Gastrocnemius medialis (tissue), 4 donors: ENCODE measurements at regions not wholly inside any gene's neighbourhood (a gene's known extent, or its start where the extent isn't known, plus 50 kb on each side); places are given as distances from the start of the nearest gene placed in this dataset.

ENCODE experiments used
- ATAC-seq, 2 donors: fragments of 150-250 bp; one replicate each; pipeline ENCODE4 v1.9.1; 2016
- DNase-seq, 2 donors: peaks; one replicate each; pipeline ENCODE4 v3.0.0-alpha.2; 2019
- H3K27ac ChIP-seq, 4 donors: fragments of 200-600 bp; sonication (generic); 1 replicate in 1 of 4; 2 replicates in 3 of 4; pipeline ENCODE4 v1.5.1; 2016 to 2018; ENCODE audit warnings: mild to moderate bottlenecking in 2 of 4, moderate library complexity in 1 of 4
- H3K27me3 ChIP-seq, 3 donors: fragments of 200-600 bp; sonication (generic) in 2 of 3; 1 replicate in 1 of 3; 2 replicates in 2 of 3; pipeline versions ENCODE4 v1.5.1 to v1.6.0; 2016 to 2019; ENCODE audit warnings: mild to moderate bottlenecking in 1 of 3, moderate library complexity in 1 of 3
- H3K36me3 ChIP-seq, 2 donors: fragments of 200-600 bp; sonication (generic) in 1 of 2; one replicate each; pipeline ENCODE4 v1.5.1; 2017 to 2018
- H3K4me1 ChIP-seq, 2 donors: fragments of 200-600 bp; sonication (generic) in 1 of 2; one replicate each; pipeline ENCODE4 v1.5.1; 2016 to 2017; ENCODE audit warnings: mild to moderate bottlenecking in 2 of 2
- H3K4me3 ChIP-seq, 4 donors: fragments of 200-600 bp; sonication (generic) in 3 of 4; 1 replicate in 1 of 4; 2 replicates in 3 of 4; pipeline ENCODE4 v1.5.1; 2016 to 2019; ENCODE audit warnings: mild to moderate bottlenecking in 2 of 4
- H3K9me3 ChIP-seq, 3 donors: fragments of 200-600 bp; sonication (generic) in 2 of 3; 1 replicate in 1 of 3; 2 replicates in 2 of 3; pipeline ENCODE4 v1.5.1; 2016 to 2019
- CTCF ChIP-seq, 5 experiments: fragments of 450-650 bp in 3 of 5; fragments of 200-600 bp in 2 of 5; sonication (generic) in 2 of 5; IDR thresholded peaks in 4 of 5; conservative IDR thresholded peaks in 1 of 5; 1 replicate in 4 of 5; 2 replicates in 1 of 5; pipeline ENCODE4 v1.5.1; 2016 to 2019; ENCODE audit warnings: antibody characterized with exemption in 5 of 5, mild to moderate bottlenecking in 3 of 5, moderate library complexity in 3 of 5
- POLR2A ChIP-seq, 2 donors: fragments of 450-650 bp; IDR thresholded peaks; one replicate each; pipeline ENCODE4 v1.6.1; 2017; ENCODE audit warnings: antibody characterized with exemption in 2 of 2, mild to moderate bottlenecking in 2 of 2, moderate library complexity in 2 of 2
- in situ Hi-C, 4 donors: fragments of 200-750 bp; cut with MboI; loops; one replicate each; pipeline versions ENCODE4 v1.15.0 to v1.8.0; 2017; ENCODE audit warnings: low sequenced_read_pairs in 4 of 4
- intact Hi-C: fragments of 100-400 bp; cut with DNase I; formaldehyde crosslinking; loops from one replicate; pipeline ENCODE4 v1.15.1; 2023; ENCODE audit warnings: low total_unique reads

DNA sequence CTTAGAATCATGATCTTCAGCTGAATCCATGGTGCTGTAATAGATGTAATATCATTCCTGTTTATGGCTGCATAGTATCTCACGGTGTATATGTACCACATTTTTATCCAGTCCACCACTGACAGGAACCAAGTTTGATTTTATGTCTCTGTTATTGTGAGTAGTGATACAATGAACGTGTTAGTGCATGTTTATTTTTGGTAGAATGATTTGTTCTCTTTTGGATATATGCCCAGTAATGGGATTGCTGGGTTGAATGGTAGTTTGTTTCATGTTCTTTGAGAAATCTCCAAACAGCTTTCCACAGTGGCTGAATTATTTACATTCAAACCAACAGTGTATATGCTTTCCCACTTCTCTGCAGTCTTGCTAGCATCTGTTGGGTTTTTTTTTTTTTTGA lies 175.1 kb upstream of the CDH10 start:
- ATAC-seq: no peak
- Histone ChIP-seq H3K4me3 (no peak overlapping the region), H3K36me3 (no peaks in the 10 kb centered on the region), H3K4me1 (no peaks in the 10 kb centered on the region), H3K9me3 (no peaks in the 10 kb centered on the region), H3K27ac (no peak overlapping the region), H3K27me3 (no peaks in the 10 kb centered on the region)
- intact Hi-C loops: no loop called here
- no peak for TF ChIP-seq CTCF (IDR thresholded peaks at IDR 0.05 in 4 of 5, conservative IDR thresholded peaks at IDR 0.05 in 1 of 5)
- TF ChIP-seq POLR2A (IDR thresholded peaks at IDR 0.05): no peak
- DNase-seq: no peak
- in situ Hi-C loops: no loop called here

GRCh38 chr5:24817966-24818365 lies 173.2 kb upstream of the CDH10 start:
- TF ChIP-seq CTCF (IDR thresholded peaks at IDR 0.05 in 4 of 5, conservative IDR thresholded peaks at IDR 0.05 in 1 of 5): no peak
- no peak for TF ChIP-seq POLR2A (IDR thresholded peaks at IDR 0.05)
- intact Hi-C loops (no loop called here), in situ Hi-C loops (no loop called here)
- ATAC-seq: no peak
- no peaks in the 10 kb centered on the region for H3K4me1 ChIP-seq
- no peak for DNase-seq
- no peak overlapping the region for H3K4me3 ChIP-seq
- H3K27me3 ChIP-seq: no peaks in the 10 kb centered on the region
- H3K9me3 ChIP-seq: no peaks in the 10 kb centered on the region
- no peak overlapping the region for H3K27ac ChIP-seq
- H3K36me3 ChIP-seq: no peaks in the 10 kb centered on the region

DNA sequence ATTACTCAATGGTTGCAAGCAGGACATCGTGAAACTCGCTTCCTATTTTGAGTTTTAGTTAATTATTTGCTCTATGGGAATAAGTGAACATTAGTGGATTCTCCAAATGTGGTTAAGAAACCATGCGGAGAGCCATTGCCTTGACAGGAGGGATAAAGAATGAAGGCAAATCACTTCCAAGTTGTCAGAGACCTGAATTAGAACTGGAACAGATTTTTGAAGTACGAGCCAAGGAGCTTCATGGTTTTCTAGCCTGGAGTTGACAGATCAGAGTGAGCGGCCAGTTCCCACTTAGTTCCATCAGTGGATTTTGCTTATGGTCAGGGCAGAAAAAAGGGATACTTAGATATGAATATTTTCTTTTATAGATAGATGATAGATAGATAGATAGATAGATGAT lies 171.4 kb upstream of the CDH10 start:
- ATAC-seq: no peak
- DNase-seq: no peak
- Histone ChIP-seq H3K4me1 (no peaks in the 10 kb centered on the region), H3K27me3 (no peaks in the 10 kb centered on the region), H3K4me3 (no peak overlapping the region), H3K36me3 (no peaks in the 10 kb centered on the region), H3K9me3 (no peaks in the 10 kb centered on the region), H3K27ac (no peak overlapping the region)
- in situ Hi-C loops: no loop called here
- TF ChIP-seq POLR2A (IDR thresholded peaks at IDR 0.05): no peak
- intact Hi-C loops: no loop called here

DNA sequence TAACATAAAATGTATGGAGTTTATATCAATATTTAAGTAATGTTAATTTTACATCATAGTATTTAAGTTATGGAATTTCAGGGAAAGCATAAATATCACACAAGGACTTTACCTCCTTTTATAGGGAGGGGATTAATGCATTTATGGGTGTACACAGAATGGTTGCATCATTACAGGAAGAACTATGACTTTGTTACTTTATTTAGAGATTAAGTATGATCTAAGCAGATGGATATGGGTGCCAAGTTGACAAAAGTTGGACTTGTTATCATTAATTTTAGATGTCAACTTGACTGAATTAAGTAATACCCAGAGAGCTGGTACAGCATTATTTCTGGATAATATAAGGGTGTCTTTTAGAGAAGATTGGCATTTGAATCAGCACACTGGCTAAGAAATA lies 160.5 kb upstream of the CDH10 start:
- TF ChIP-seq POLR2A (IDR thresholded peaks at IDR 0.05) (no peak), CTCF (IDR thresholded peaks at IDR 0.05 in 4 of 5, conservative IDR thresholded peaks at IDR 0.05 in 1 of 5) (no peak)
- in situ Hi-C loops: no loop called here
- Histone ChIP-seq H3K9me3 (no peaks in the 10 kb centered on the region), H3K27ac (no peak overlapping the region), H3K27me3 (no peaks in the 10 kb centered on the region), H3K4me3 (no peak overlapping the region), H3K36me3 (no peaks in the 10 kb centered on the region), H3K4me1 (no peaks in the 10 kb centered on the region)
- DNase-seq (no peak), ATAC-seq (no peak)
- intact Hi-C loops: no loop called here

DNA sequence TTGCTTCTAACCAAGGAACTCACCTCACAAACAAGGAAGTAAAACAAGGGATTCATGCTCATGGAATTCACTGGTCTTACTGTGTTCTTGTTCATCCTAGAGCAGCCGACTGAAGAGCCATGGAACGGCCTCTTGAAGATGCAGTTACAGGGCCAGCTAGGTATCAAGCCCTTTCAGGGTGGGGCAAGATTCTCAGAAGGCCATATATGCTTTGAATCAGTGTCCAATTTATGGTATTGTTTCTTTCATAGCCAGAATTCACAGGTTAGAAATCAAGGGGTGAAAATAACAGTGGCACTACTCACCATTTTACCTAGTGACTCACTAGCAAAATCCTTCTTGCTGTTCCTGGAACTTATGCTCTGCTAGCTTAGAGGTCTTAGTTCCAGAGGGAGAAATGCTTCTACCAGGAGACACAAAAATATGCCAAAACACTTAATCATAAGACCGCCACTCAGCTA lies 159.5 kb upstream of the CDH10 start:
- in situ Hi-C loops: no loop called here
- TF ChIP-seq CTCF (IDR thresholded peaks at IDR 0.05 in 4 of 5, conservative IDR thresholded peaks at IDR 0.05 in 1 of 5) (no peak), POLR2A (IDR thresholded peaks at IDR 0.05) (no peak)
- Histone ChIP-seq H3K9me3 (no peaks in the 10 kb centered on the region), H3K4me1 (no peaks in the 10 kb centered on the region), H3K27ac (no peak overlapping the region), H3K4me3 (no peak overlapping the region), H3K36me3 (no peaks in the 10 kb centered on the region), H3K27me3 (no peaks in the 10 kb centered on the region)
- intact Hi-C loops: no loop called here
- ATAC-seq (no peak), DNase-seq (no peak)
